ENCODE measurements at regions not wholly inside any gene's neighbourhood (a gene's known extent, or its start where the extent isn't known, plus 50 kb on each side); places are given as distances from the start of the nearest gene placed in this dataset.

GRCh38 chr3:69451594-69451993, 65.7 kb upstream of the FRMD4B start:
- Histone ChIP-seq H3K9me2 (ENCODE audit: insufficient read depth, low read length) (no peaks in the 10 kb centered on the region), H2AFZ (ENCODE audit: low read depth, low read length) (no peak overlapping the region), H3K36me3 (ENCODE audit: insufficient read depth, low read length) (no peaks in the 10 kb centered on the region), H3K27ac (ENCODE audit: low read length) (no peak overlapping the region), H3K9me3 (ENCODE audit: low read length) (no peaks in the 10 kb centered on the region), H3F3A (ENCODE audit: insufficient read depth, low read length, poor library complexity, severe bottlenecking) (no peaks in the 10 kb centered on the region), H3K79me2 (replicated peaks; ENCODE audit: insufficient read depth, low read length) (no peaks in the 10 kb centered on the region), H3K4me3 (ENCODE audit: low read length) (no peak overlapping the region), H3K9ac (ENCODE audit: low read length) (no peak overlapping the region), H3K4me2 (ENCODE audit: low read length) (no peak overlapping the region), H3K27me3 (ENCODE audit: insufficient read depth, low read depth, low read length) (no peaks in the 10 kb centered on the region), H4K20me1 (ENCODE audit: insufficient read depth) (no peaks in the 10 kb centered on the region)
- TF ChIP-seq POLR2AphosphoS5 (IDR thresholded peaks at IDR 0.05) (no peak), CTCF (IDR thresholded peaks at IDR 0.05; ENCODE audit: poor library complexity, severe bottlenecking) (no peak), RAD21 (conservative IDR thresholded peaks at IDR 0.05) (no peak), EZH2 (IDR thresholded peaks at IDR 0.05; ENCODE audit: borderline replicate concordance, insufficient read depth, low read length, poor library complexity, severe bottlenecking) (no peak)

DNA sequence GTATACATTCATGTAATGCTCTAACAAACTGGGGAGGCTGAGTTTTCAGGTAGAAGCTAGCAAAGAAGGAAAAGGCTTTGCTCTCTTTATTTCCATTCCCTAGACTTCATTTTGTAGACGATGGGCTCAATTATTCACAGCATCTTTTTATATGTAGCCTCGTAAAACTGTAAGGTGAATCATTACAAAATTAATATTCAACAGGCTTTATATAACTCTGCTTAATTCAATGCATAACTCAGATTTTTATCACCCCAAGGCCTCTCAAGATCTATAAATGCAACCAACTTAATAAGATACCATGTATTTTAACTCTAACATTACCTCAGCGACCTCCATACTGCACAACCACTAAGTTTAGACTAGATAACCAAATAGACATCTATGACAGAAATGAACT, 63.0 kb upstream of the FRMD4B start:
- H3K27me3 ChIP-seq (ENCODE audit: insufficient read depth, low read depth, low read length) = no peaks in the 10 kb centered on the region
- no peaks in the 10 kb centered on the region for H3K36me3 ChIP-seq (ENCODE audit: insufficient read depth, low read length)
- no peak for TF ChIP-seq MXI1 (conservative IDR thresholded peaks at IDR 0.05; ENCODE audit: poor library complexity, severe bottlenecking)
- TF ChIP-seq SMC3 (conservative IDR thresholded peaks at IDR 0.05; ENCODE audit: poor library complexity) = no peak
- TF ChIP-seq REST (IDR thresholded peaks at IDR 0.05; ENCODE audit: borderline replicate concordance) = no peak
- no peak for TF ChIP-seq EP300 (conservative IDR thresholded peaks at IDR 0.05; ENCODE audit: poor library complexity, severe bottlenecking)
- no peak for TF ChIP-seq EZH2 (IDR thresholded peaks at IDR 0.05; ENCODE audit: borderline replicate concordance, insufficient read depth, low read length, poor library complexity, severe bottlenecking)
- TF ChIP-seq RAD21 (conservative IDR thresholded peaks at IDR 0.05) = no peak
- no peak for TF ChIP-seq POLR2AphosphoS5 (IDR thresholded peaks at IDR 0.05)
- TF ChIP-seq CTCF (IDR thresholded peaks at IDR 0.05; ENCODE audit: poor library complexity, severe bottlenecking) = no peak
- no peak for TF ChIP-seq TAF1 (IDR thresholded peaks at IDR 0.05; ENCODE audit: low read depth)
- no peak overlapping the region for H3K9ac ChIP-seq (ENCODE audit: low read length)
- H3K9me2 ChIP-seq (ENCODE audit: insufficient read depth, low read length) = no peaks in the 10 kb centered on the region
- no peaks in the 10 kb centered on the region for H4K20me1 ChIP-seq (ENCODE audit: insufficient read depth)
- H3K27ac ChIP-seq (ENCODE audit: low read length) = no peak overlapping the region
- H3K79me2 ChIP-seq (replicated peaks; ENCODE audit: insufficient read depth, low read length) = no peaks in the 10 kb centered on the region
- H3F3A ChIP-seq (ENCODE audit: insufficient read depth, low read length, poor library complexity, severe bottlenecking) = no peaks in the 10 kb centered on the region
- no peak overlapping the region for H3K4me2 ChIP-seq (ENCODE audit: low read length)
- H3K4me3 ChIP-seq (ENCODE audit: low read length) = no peak overlapping the region
- no peak overlapping the region for H2AFZ ChIP-seq (ENCODE audit: low read depth, low read length)
- no peaks in the 10 kb centered on the region for H3K9me3 ChIP-seq (ENCODE audit: low read length)

All from neural cell (in vitro differentiated cells).